ENCODE measurements at regions not wholly inside any gene's neighbourhood (a gene's known extent, or its start where the extent isn't known, plus 50 kb on each side); places are given as distances from the start of the nearest gene placed in this dataset.

DNA sequence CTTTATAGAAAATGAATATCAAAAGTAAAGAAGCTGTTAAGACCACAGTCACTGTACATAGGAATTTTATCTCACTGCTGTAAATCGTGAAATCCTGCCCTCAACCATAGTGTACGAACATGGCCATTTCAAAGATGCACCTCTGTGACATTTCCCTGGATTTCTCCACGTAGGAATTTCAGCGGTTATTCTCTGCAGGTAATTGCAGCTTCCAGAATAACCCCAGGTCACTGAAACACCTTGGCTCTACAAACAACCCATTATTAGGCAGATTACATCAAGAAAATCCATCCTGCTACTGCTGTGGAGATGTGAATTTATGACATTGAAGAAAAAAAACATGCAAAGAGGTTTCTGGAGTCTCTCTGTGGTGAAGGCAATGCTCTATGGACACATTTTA is 196.2 kb upstream of the USP25 start:
- in situ Hi-C loops (cut with MboI; ENCODE audit: low sequenced_read_pairs) (no loop called here), intact Hi-C loops (cut with micrococcal nuclease) (no loop called here), dilution Hi-C loops (cut with HindIII; ENCODE audit: low sequenced_read_pairs, unreplicated experiment) (no loop called here)
- Histone ChIP-seq H3K56ac (ENCODE audit: extremely low read depth, insufficient read depth, low read length) (no peak overlapping the region), H3K4me2 (ENCODE audit: low read depth, low read length) (no peak overlapping the region), H2AK9ac (replicated peaks; ENCODE audit: low read depth, low read length, poor library complexity) (no peak overlapping the region), H2AK5ac (ENCODE audit: low read depth, low read length) (no peak overlapping the region), H4K20me1 (ENCODE audit: insufficient read depth, low read length) (no peaks in the 10 kb centered on the region), H3K23ac (ENCODE audit: low read depth, low read length) (no peak overlapping the region), H3K27ac (ENCODE audit: insufficient read depth, low read length) (no peak overlapping the region), H3K4me3 (ENCODE audit: insufficient read depth, low read depth, low read length) (no peak overlapping the region), H3K36me3 (ENCODE audit: control insufficient read depth, insufficient read depth, low read length) (no peaks in the 10 kb centered on the region), H3K4ac (ENCODE audit: low read depth, low read length) (no peak overlapping the region), H2BK20ac (ENCODE audit: low read depth, low read length) (no peak overlapping the region), H3K9me3 (ENCODE audit: control insufficient read depth, insufficient read depth, low read length) (no peaks in the 10 kb centered on the region), H3K9ac (ENCODE audit: low read depth, low read length) (no peak overlapping the region), H4K91ac (ENCODE audit: insufficient read depth, low read depth, low read length) (no peak overlapping the region), H3K79me1 (ENCODE audit: low read depth in 1 of 2, low read length in 2 of 2) (no peaks in the 10 kb centered on the region), H3K18ac (ENCODE audit: low read depth, low read length) (no peak overlapping the region), H2BK15ac (ENCODE audit: low read depth, low read length) (no peak overlapping the region), H3K9me1 (ENCODE audit: insufficient read depth, low read length) (no peaks in the 10 kb centered on the region), H3K4me1 (ENCODE audit: control insufficient read depth, insufficient read depth, low read length) (no peaks in the 10 kb centered on the region), H2AFZ (replicated peaks; ENCODE audit: low read length, poor library complexity) (no peak overlapping the region), H4K8ac (ENCODE audit: low read depth in 2 of 2, low read length in 2 of 2) (no peak overlapping the region), H4K5ac (ENCODE audit: low read depth, low read length) (no peak overlapping the region), H2BK120ac (ENCODE audit: low read depth, low read length) (no peak overlapping the region), H3K27me3 (ENCODE audit: control insufficient read depth, insufficient read depth, low read length) (no peaks in the 10 kb centered on the region), H3K14ac (replicated peaks; ENCODE audit: low read depth, low read length) (no peak overlapping the region), H2BK5ac (ENCODE audit: low read depth, low read length, poor library complexity, severe bottlenecking) (no peak overlapping the region)
- CTCF ChIA-PET, result interaction anchor here (0.9 kb wide), 1 partner anchor 21 kb away, joined by 3 read pairs; no protein-coding TSS in a partner anchor
- 60% methylated on average over 1 of the region's 4 CpGs; no CpG with 5 or more reads in 1 of the 2 experiments for WGBS, 2 experiments (ENCODE audit: extremely low coverage in 2 of 2, insufficient read length in 1 of 2)
- TF ChIP-seq, protein P1, sequence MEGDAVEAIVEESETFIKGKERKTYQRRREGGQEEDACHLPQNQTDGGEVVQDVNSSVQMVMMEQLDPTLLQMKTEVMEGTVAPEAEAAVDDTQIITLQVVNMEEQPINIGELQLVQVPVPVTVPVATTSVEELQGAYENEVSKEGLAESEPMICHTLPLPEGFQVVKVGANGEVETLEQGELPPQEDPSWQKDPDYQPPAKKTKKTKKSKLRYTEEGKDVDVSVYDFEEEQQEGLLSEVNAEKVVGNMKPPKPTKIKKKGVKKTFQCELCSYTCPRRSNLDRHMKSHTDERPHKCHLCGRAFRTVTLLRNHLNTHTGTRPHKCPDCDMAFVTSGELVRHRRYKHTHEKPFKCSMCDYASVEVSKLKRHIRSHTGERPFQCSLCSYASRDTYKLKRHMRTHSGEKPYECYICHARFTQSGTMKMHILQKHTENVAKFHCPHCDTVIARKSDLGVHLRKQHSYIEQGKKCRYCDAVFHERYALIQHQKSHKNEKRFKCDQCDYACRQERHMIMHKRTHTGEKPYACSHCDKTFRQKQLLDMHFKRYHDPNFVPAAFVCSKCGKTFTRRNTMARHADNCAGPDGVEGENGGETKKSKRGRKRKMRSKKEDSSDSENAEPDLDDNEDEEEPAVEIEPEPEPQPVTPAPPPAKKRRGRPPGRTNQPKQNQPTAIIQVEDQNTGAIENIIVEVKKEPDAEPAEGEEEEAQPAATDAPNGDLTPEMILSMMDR (conservative IDR thresholded peaks at IDR 0.05; ENCODE audit: low read depth, low read length), result no peak
- no peak for TF ChIP-seq NFE2L2 (IDR thresholded peaks at IDR 0.05; ENCODE audit: low read depth, low read length)
- TF ChIP-seq RAD21 (IDR thresholded peaks at IDR 0.05; ENCODE audit: low read length), result no peak
- no peak for TF ChIP-seq MXI1 (IDR thresholded peaks at IDR 0.05; ENCODE audit: borderline replicate concordance, low read depth, low read length)
- TF ChIP-seq MAFK (IDR thresholded peaks at IDR 0.05; ENCODE audit: low read depth, low read length), result no peak
- TF ChIP-seq FOS (IDR thresholded peaks at IDR 0.05; ENCODE audit: low read depth, low read length), result no peak
- TF ChIP-seq MAZ (IDR thresholded peaks at IDR 0.05; ENCODE audit: borderline replicate concordance, low read depth, low read length), result no peak
- TF ChIP-seq POLR2A (IDR thresholded peaks at IDR 0.05; ENCODE audit: low read depth, low read length), result no peak
- TF ChIP-seq CEBPB (IDR thresholded peaks at IDR 0.05; ENCODE audit: low read depth, low read length), result no peak
- TF ChIP-seq, protein P2, sequence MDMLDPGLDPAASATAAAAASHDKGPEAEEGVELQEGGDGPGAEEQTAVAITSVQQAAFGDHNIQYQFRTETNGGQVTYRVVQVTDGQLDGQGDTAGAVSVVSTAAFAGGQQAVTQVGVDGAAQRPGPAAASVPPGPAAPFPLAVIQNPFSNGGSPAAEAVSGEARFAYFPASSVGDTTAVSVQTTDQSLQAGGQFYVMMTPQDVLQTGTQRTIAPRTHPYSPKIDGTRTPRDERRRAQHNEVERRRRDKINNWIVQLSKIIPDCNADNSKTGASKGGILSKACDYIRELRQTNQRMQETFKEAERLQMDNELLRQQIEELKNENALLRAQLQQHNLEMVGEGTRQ (IDR thresholded peaks at IDR 0.05; ENCODE audit: low read depth, low read length), result no peak
- no peak for TF ChIP-seq SMC3 (IDR thresholded peaks at IDR 0.05; ENCODE audit: low read depth, low read length)
- TF ChIP-seq, protein P3, sequence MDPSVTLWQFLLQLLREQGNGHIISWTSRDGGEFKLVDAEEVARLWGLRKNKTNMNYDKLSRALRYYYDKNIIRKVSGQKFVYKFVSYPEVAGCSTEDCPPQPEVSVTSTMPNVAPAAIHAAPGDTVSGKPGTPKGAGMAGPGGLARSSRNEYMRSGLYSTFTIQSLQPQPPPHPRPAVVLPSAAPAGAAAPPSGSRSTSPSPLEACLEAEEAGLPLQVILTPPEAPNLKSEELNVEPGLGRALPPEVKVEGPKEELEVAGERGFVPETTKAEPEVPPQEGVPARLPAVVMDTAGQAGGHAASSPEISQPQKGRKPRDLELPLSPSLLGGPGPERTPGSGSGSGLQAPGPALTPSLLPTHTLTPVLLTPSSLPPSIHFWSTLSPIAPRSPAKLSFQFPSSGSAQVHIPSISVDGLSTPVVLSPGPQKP (IDR thresholded peaks at IDR 0.05; ENCODE audit: borderline replicate concordance, low read depth, low read length), result no peak
- no peak for TF ChIP-seq BHLHE40 (IDR thresholded peaks at IDR 0.05; ENCODE audit: low read depth, low read length)
- POLR2A ChIA-PET (ENCODE audit: unreplicated experiment), result no interaction called here
- ATAC-seq (ENCODE audit: low read depth) (no peak), DNase-seq (no peak)
- BruUV-seq (replicated peaks), result no TSS peak

Data from IMR-90 (cell line).